Stimulated activated CD4-positive, alpha-beta T cell treated with anti-CD3 and anti-CD28 coated beads, Interleukin-1b, Interleukin-23, amount 100 ng/mL, for 4 hours (primary cell): ENCODE measurements at regions not wholly inside any gene's neighbourhood (a gene's known extent, or its start where the extent isn't known, plus 50 kb on each side); places are given as distances from the start of the nearest gene placed in this dataset.
"Not testable (repeated sequence)": the region's sequence is repeated elsewhere in the genome, so short reads cannot be mapped to it uniquely, and the experiment has no call there.

ENCODE experiments used
- DNase-seq, 2 donors: peaks; one replicate each; pipeline ENCODE4 v3.0.0-alpha.2; 2020; ENCODE audit warnings: low read depth in 2 of 2

DNA sequence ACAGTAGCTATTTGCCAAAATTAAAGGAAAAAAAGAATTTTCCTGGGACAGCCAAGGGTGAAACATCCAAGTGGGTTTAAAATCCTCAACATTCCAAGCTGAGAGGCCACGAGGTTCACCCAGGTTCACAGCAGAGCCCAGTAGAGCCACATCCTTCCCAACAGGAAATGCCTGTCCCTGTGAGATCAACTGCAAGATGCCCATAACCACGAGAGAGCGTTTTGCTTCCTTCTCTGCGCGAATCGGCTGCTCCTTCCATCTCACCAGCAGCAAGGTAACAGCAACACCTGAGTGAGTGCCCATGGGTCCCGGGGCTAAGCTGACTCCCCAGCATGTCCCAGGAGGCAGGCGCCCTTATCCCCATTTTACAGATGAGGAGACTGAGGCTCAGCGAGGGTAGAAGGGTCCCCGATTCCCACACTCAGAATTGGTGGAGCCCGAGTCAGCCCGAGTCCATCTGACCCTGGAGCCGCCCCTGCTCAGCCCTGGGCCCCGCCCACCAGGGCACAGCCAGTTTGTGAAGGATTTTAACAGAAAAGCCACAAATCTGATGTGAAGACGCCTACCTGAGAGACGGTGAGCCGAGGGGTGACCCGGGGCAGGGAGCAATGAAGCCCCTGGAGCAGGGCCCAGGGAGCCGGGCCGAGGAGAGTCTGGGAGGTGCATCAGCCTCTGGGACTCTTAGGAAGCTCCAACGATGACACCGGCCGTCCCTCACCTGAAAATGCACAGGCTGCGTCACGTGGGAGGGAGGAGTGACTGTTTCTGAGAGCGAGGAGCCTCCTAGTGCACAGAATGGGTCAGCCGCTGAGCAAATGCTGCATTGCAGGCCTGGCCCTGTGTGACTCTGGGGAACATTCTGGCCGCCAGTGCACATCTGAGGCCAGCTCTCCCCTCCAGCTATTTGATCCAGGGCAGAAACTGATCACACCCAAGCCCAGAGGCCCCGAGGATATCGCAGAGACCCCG lies 236.9 kb upstream of the SFSWAP start:
- no peak for DNase-seq

DNA sequence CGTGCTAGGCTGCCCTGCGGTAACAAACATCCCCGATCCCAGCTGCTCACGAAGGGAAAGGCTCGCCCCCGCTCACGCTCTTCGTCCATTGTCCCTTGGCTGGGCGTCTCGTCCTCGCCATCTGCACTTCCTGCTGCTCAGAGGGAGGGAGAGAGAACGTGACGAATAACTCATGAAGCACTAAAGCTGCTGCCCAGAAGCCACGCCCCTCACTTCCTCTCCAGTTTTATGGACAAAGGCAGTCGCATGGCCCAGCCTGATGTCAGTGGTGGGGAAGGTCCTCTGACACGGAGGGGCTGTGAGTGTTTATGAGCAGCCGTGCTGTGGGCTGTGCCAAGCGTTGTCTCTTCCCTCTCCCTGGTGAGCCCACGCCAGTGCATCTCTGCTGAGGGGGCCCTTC lies 235.9 kb upstream of the SFSWAP start:
- not testable (repeated sequence) for DNase-seq

DNA sequence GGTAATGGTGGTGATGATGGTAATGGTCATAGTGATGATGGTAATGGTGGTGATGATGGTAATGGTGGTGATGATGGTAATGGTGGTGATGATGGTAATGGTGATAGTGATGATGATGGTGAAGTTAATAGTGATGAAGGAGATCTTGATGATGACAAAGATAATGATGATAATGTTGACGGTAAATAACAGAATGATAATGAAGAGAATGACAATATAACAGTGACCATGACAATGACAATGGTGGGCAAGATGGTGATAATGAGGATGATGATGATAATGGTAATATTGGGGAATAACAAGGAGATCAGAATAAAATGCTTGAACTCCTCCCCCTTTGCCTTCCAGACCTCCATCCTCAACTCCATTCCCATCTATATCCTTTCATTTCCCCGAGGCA lies 233.3 kb upstream of the SFSWAP start:
- DNase-seq = no peak

GRCh38 chr12:131478468-131478867 lies 232.4 kb upstream of the SFSWAP start:
- no peak for DNase-seq

- DNase-seq = no peak
Observed at GRCh38 chr12:131482199-131482598, 228.7 kb upstream of the SFSWAP start.

DNA sequence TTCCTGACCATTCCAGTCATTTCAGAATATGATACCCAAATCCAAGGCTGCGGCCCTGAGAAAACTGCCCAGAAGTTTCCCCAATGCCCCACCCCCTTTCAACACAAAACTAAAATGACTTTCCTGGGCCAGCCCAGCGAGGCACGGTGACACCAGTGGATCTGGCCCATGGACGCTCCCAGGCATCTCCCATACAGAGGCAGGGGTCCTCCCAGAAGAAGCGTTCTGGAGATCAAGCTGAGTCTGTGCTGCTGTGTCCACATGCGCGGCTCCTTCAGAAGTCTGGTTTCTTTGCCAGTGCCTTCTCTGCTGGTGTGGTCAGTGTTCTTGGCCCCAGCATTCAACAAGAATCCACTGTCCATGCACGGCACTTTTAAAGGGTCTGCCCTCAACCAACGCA lies 228.2 kb upstream of the SFSWAP start:
- no peak for DNase-seq

GRCh38 chr12:131486451-131487230 lies 224.2 kb upstream of the SFSWAP start:
- DNase-seq = no peak

GRCh38 chr12:131487388-131488124 lies 223.3 kb upstream of the SFSWAP start:
- no peak for DNase-seq

DNA sequence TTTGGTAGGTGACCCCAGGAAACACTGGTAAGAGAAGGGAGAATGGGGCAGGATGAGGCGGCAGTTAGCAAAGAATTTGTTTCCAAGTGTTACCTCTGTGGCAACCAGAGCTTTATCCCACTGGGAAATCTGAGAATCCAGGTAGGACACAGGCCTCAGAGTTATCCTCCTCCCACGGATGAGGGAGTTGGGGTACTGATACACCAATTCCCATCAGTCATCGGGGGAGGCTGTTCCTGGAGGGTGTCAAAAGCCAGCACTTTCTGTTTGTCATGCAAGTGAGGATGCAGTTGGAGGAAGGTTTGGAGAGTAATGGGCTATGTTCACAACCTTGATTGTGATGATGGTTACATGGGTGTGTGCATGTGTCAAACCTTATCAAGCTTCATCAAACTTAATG lies 221.2 kb upstream of the SFSWAP start:
- no peak for DNase-seq

DNA sequence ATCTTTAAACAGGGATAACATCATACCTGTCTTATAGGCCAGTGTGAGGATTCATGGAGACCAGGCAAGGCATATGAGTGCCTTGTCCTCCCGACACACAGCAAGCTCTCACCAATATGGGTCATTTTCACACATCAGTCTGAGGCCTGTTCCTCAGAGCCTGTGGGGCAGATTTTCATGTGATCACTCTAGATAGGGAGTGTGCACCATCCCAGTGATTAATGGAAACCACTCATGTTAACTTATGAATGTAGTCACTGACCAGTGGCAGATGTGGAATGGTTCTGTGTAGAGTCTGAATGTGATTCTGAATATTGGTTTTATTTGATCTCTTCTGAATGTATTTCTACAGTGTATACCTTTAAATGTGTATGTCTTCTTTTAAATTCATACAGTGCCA lies 219.7 kb upstream of the SFSWAP start:
- no peak for DNase-seq

GRCh38 chr12:131491916-131492490 lies 218.9 kb upstream of the SFSWAP start:
- DNase-seq = no peak

GRCh38 chr12:131493068-131493826 lies 217.6 kb upstream of the SFSWAP start:
- no peak for DNase-seq

GRCh38 chr12:131494216-131494615 lies 216.7 kb upstream of the SFSWAP start:
- DNase-seq = no peak

DNA sequence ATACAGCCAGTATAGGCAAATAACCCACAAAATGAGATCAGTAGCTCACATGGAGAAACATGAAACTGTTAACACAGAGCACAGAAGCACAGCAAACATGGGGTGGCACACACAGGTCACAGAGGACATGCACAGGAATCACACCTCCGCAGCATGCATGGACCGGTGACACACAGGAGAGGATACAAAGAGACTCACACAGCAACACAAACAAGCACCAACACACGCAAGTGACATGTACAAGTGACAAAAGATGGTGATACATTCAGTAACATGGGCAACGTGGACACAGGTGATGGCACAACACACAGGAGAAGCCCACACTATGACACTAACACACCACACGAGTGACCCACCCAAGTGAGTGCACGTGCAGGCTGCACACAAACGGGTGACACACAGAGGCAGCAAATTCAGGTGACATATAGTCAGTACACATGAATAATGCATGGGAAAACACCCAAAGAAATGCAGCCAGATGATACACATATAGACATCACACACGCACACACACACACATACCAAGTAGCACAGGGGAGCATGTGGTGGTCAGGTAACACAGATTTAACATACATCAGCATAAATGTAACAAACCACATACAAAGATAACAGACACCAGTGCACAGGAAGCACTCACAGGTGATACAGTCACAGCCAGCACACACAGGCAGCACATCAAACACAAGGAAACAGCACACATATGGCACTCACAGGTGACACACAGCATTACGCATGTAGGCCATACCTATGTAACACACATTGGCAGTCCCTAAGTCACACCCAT lies 216.0 kb upstream of the SFSWAP start:
- DNase-seq = no peak

DNA sequence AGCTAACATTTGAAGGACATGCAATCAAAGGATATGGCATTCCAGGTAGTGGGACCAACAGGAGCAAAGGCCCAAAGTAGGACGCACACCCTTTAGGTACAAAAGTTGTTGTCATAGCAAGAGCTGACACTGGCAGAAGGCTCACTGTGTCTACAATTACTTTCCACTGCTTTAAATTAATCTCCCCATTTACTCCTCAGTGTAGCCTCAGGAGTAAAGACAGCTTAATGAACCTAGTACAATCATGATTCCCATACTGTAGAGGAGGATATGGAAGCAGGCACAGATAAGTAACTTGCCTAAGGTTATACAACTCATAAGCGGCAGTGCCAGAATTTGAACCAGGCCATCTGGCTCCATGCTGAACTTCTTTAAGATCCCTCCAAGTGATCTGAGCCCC lies 212.9 kb upstream of the SFSWAP start:
- no peak for DNase-seq

DNA sequence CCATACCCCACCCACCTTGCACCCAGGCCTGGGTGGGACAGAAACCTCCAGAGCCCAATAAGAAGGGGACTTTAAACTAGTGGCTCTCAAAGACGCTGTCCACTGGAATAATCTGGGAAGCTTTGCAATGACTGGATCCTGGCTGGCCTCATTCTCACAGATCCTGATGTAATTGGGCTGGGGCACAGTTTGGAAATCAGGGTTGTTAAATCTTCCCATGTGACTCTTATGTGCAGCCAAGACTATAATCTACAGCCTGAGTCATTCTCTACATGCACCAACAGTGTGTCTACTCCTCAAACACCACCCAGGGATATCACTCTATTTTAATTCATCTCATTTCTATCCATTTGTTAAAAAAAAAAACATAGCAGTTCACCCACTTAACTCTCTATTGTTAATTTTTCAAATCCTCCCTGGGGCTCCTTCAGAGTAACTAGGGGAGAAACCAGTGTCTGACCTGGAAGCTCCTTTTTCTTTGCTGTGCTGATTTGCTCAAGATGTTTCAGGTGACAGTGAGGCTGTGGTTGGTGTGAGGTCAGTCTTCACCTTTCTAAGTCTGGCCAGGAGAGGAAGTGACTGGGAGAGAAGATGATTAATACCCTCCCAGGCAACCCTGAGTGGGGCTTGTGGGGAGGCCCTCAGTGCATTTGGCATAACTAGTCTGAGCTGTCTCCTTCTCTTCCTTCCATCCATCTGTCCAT lies 211.6 kb upstream of the SFSWAP start:
- no peak for DNase-seq

- no peak for DNase-seq
Observed at GRCh38 chr12:131499864-131500190, 211.1 kb upstream of the SFSWAP start.

GRCh38 chr12:131500564-131500963 lies 210.3 kb upstream of the SFSWAP start:
- DNase-seq = no peak

GRCh38 chr12:131505561-131505960 lies 205.3 kb upstream of the SFSWAP start:
- DNase-seq = no peak

GRCh38 chr12:131506426-131506825 lies 204.5 kb upstream of the SFSWAP start:
- DNase-seq = no peak
